HG02973 (cell line): ENCODE measurements at regions not wholly inside any gene's neighbourhood (a gene's known extent, or its start where the extent isn't known, plus 50 kb on each side); places are given as distances from the start of the nearest gene placed in this dataset.
"Not testable (repeated sequence)": the region's sequence is repeated elsewhere in the genome, so short reads cannot be mapped to it uniquely, and the experiment has no call there.

Experiments
- ATAC-seq: cut with Tn5 transposase; IDR thresholded peaks from one replicate; pipeline ENCODE4 v1.9.1; 2021; ENCODE audit warnings: moderate library complexity; ENCODE audit not compliant: unreplicated experiment

DNA sequence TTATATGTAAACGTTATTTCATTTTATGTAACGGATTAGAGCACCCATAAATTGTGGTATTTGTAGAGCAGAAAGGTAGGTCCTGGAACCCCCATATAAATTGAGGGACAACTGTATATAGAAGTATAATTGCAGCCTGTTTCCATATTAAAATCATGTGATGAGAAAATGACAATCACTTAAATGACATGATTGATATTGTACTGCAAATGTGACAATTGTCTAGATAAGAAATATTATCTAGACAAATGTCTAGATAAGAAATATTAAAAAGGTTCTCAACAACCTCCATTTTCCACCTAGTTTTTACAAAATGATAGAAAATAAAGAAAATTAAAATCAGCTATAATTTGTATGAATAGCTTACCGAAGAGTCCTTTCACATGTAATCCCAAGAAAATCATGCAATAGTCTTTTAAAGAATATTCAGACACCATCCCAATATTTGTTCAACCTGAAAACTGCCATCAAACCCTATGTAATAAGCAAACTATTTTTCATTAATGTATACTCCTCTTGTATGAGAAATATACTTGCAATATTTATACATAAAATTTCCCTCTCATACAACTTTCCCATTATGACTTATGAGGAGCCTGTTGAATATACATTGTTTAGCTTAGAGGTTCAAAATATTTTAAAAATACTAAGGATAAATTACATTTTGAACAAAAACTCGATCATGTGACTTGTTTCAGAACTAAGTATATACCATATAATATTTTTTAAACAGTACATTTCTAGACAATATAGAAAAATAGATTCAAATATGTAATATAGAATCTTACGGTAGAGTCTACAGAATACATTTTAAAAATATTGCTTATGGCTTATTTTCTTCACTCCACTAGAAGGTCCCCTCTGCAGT, 153.2 kb downstream of the CRPPA start:
- ATAC-seq: no peak

- no peak for ATAC-seq
These were observed 154.5 kb downstream of the CRPPA start for GRCh38 chr7:16266877-16267276.

GRCh38 chr7:16266470-16266869, 154.9 kb downstream of the CRPPA start:
- ATAC-seq: not testable (repeated sequence)

GRCh38 chr7:16265863-16266458, 155.4 kb downstream of the CRPPA start:
- ATAC-seq: no peak

DNA sequence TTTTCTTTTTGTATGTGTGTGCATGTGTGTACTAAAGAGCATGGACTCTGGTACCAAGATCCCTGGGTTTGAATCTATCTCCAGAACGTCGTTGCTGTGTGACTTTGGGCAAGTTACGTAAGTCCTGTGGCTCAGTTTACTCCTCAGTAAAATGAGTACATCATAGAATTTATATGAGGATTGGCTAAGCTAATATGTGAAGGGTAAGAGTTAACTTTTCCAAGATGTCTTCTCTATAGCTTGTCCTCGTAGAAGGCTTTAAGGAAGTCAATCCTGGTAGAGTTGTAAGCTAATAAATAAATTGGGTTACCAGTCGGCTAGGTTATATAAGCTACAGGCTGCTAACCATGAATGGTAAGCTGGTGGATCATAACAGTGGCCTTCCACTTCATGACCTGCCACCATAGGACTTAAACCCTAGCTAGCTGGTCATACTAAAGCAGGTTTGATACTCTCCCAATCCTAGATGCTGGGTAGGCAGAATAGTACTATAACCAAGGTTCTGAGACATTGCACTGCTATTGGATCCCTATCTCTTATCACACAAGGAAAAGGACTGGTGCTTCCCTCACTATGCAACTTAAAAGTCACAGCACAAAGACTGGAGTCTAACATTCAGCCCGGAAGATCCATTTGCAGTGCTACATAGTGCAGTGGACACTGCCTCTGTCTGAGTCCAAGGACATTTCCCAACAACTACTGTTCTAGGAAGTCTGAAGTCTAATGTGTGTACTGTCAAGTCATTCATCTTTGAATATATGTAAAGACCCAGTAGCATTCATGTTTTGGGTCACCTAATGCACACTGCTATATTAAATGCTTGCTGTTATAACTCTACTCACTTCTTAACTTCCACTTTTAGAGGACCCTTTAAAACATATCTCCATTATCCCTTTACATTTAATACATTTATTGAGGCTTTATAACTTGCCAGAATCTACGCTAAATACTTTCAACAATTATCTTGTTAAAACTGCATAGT, 156.2 kb downstream of the CRPPA start:
- ATAC-seq: no peak

DNA sequence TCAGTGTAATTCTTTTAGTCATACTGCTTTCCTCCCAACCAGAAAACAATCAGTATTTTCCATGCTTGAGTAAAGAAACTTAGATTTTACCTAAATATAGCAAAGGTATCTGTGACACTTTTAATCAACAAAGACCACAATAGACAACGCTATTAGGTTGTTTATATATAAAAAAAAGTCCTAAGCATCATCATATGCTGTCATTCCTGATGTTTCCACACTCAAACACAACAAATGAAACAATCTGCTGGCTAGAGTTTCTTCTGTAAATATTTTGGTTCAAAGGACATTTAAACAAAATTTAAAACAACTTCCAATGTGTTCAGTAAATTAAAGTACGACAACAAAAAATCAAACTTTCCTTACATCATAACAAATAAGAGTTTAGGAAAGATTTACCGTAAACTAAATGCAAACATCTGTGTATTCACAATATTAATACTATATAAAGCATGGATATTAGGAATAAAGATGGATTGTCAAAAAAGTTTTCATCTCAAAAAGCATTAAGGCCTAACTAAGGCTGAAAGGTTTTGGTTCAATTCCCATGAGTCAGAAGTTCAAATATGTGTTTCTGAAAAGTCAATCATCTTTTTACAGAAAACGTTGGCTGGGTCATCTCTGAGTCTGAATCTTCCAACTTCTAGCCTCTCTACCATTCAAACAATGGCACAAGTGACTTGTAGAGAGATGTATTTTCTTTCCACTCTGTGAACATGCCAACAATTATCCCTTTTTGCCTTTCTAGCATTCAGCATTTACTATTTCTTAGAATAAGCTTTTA, 157.1 kb downstream of the CRPPA start:
- no peak for ATAC-seq

DNA sequence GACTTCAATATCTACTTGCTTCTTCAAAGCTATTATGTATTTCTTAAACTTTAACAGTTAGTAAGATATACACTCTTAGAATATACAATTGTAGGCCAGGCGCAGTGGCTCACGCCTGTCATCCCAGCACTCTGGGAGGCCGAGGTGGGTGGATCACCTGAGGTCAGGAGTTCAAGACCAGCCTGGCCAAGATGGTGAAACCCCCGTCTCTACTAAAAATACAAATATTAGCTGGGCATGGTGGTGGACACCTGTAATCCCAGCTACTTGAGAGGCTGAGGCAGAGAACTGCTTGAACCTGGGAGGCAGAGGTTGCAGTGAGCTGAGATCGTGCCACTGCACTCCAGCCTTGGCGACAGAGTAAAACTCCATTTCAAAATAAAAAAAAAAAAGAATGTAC, 158.0 kb downstream of the CRPPA start:
- not testable (repeated sequence) for ATAC-seq

DNA sequence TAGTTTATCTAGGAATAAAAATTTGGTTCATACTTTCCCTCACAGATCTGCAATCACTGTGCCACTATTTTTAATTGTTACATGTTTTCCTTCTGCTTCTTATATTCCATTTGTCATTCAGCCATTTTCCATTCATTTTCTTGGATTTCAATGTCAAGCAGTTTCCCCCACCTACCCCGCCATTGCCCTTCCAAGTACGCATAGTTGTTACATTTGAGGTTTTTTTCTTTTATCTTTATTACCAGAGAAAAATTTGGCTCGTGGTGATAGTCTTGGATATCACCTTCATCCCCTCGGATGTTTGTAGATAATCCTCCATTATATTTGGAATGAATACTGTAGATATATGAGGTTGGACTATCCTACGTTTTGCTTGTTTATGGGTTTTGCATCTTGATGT, 159.7 kb downstream of the CRPPA start:
- ATAC-seq: no peak

DNA sequence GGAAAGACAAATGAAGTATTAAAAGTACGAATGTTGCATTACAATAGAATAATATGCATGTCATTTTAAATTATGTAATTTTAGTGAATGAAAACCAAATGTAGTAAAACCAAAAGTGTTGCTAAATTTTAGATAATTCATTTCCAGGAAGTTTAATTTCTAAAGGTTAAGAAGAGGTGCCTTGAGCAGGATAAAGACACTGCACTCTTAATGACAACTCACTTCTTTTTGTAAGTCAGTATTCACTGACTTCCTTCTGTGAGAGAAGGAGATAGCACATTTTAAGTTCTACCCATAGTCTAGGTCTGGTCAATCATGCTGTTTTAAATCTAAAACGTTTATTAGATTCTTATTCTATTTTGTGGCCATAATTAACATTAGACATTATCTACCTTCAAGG, 160.2 kb downstream of the CRPPA start:
- no peak for ATAC-seq

- no peak for ATAC-seq
These were observed 161.1 kb downstream of the CRPPA start for GRCh38 chr7:16260236-16260728.

- not testable (repeated sequence) for ATAC-seq
These were observed 164.9 kb downstream of the CRPPA start for GRCh38 chr7:16256419-16256818.

DNA sequence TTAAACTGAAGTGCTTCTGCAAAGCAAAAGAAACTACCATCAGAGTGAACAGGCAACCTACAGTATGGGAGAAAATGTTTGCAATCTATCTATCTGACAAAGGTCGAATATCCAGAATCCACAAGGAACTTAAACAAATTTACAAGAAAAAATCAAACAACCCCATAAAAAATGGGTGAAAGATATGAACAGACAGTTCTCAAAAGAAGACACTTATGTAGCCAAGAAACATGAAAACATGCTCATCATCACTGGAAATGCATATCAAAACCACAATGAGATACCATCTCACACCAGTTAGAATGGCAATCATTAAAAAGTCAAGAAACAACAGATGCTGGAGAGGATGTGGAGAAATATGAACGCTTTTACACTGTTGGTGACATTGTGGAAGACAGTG, 165.4 kb downstream of the CRPPA start:
- not testable (repeated sequence) for ATAC-seq

- ATAC-seq: not testable (repeated sequence)
These were observed 170.7 kb downstream of the CRPPA start for GRCh38 chr7:16250655-16251054.

DNA sequence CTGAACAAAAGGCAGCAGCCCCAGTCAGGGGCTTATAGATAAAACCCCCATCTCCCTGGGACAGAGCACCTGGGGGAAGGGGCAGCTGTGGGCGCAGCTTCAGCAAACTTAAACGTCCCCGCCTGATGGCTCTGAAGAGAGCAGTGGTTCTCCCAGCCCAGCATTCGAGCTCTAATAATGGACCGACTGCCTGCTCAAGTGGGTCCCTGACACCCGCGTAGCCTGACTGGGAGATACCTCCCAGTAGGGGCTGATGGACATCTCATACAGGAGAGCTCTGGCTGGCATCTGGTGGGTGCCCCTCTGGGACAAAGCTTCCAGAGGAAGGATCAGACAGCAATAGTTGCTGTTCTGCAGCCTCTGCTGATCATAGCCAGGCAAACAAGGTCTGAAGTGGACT, 172.1 kb downstream of the CRPPA start:
- ATAC-seq: not testable (repeated sequence)

GRCh38 chr7:16248556-16248955, 172.8 kb downstream of the CRPPA start:
- ATAC-seq: not testable (repeated sequence)

DNA sequence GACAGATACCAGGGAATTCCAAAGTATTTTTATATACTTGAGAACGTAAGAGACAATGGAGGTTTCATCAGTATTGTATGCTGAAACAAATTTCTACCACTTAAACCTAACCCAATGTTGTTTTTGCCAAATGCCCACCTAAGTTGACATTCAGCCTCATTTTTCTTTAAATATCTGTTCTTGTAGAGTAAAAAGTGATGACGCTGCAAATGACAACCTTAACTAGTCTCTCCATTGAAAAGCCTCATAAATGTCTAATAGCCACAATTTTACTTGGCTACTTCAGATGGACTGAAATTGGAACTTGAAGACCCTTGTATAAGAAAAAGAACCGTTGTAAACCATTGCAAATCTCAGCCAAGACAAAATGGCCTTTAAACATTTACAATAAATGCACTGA, 176.9 kb downstream of the CRPPA start:
- no peak for ATAC-seq

GRCh38 chr7:16242920-16243319, 178.4 kb downstream of the CRPPA start:
- no peak for ATAC-seq

DNA sequence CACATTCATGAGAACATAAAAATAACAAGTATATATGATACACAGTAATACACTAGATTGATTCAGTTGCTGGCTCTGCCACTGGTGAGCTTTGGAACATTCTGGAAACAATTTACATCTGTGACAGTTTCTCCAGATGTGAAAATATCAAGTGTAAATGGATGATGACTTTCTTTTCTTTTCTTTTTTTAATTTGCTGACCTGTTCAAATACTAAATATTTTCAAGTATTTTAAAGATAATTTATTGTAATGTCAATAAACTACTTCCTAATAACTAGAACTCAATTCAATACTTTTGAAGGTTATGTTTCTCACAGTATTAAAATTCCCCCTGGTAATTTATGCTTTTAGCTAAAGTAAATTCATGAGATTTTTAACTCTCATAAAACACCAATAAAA, 180.3 kb downstream of the CRPPA start:
- no peak for ATAC-seq

- no peak for ATAC-seq
These were observed 185.0 kb downstream of the CRPPA start for GRCh38 chr7:16236381-16236780.
